GM12878 (cell line): ENCODE measurements at regions not wholly inside any gene's neighbourhood (a gene's known extent, or its start where the extent isn't known, plus 50 kb on each side); places are given as distances from the start of the nearest gene placed in this dataset.

Experiments
- ASH2L ChIP-seq: fragments of 300-600, 200-600 bp; sonication (generic); IDR thresholded peaks from 2 replicates; pipeline ENCODE4 v1.6.1; 2017; ENCODE audit warnings: low read depth, mild to moderate bottlenecking, borderline replicate concordance
- CBX5 ChIP-seq: sonication (generic); IDR thresholded peaks from 2 replicates; pipeline ENCODE4 v1.6.1; 2016; ENCODE audit warnings: low read depth, moderate library complexity, mild to moderate bottlenecking, inconsistent platforms
- HDAC6 ChIP-seq: fragments of 200-600 bp; sonication (generic); IDR thresholded peaks from one replicate; pipeline ENCODE4 v1.8.0; 2017; ENCODE audit warnings: antibody characterized with exemption; ENCODE audit not compliant: unreplicated experiment
- IKZF2 ChIP-seq, 2 experiments: fragments of 450-650 bp; IDR thresholded peaks; 2 replicates each; pipeline ENCODE4 v1.6.1; 2017; ENCODE audit warnings: mild to moderate bottlenecking in 2 of 2, moderate library complexity in 2 of 2
- IRF5 ChIP-seq: fragments of 450-650 bp; IDR thresholded peaks from 2 replicates; pipeline ENCODE4 v1.6.1; 2017; ENCODE audit warnings: borderline replicate concordance
- MEF2B ChIP-seq: fragments of 450-650 bp; IDR thresholded peaks from 2 replicates; pipeline ENCODE4 v1.6.1; 2018; ENCODE audit warnings: mild to moderate bottlenecking, moderate library complexity; ENCODE audit not compliant: partially characterized antibody, poor library complexity, severe bottlenecking
- RELB ChIP-seq: fragments of 450-650 bp; IDR thresholded peaks from 2 replicates; pipeline ENCODE4 v1.6.1; 2017; ENCODE audit warnings: low read depth, mild to moderate bottlenecking, moderate library complexity
- SMARCA5 ChIP-seq: fragments of 450-650 bp; IDR thresholded peaks from 2 replicates; pipeline ENCODE4 v1.6.1; 2017; ENCODE audit warnings: mild to moderate bottlenecking
- TF ChIP-seq, protein P1 (sequence below): fragments of 450-650 bp; IDR thresholded peaks from 2 replicates; pipeline ENCODE4 v1.6.1; 2017; ENCODE audit warnings: mild to moderate bottlenecking, low read depth, inconsistent platforms; ENCODE audit not compliant: poor library complexity, severe bottlenecking
- TF ChIP-seq, protein P2 (sequence below): IDR thresholded peaks from 2 replicates; pipeline ENCODE4 v1.6.1; 2011; ENCODE audit warnings: borderline replicate concordance, low read depth, mild to moderate bottlenecking, moderate library complexity, mixed read lengths, low read length; ENCODE audit not compliant: insufficient read depth; ENCODE audit errors: extremely low read length

DNA sequence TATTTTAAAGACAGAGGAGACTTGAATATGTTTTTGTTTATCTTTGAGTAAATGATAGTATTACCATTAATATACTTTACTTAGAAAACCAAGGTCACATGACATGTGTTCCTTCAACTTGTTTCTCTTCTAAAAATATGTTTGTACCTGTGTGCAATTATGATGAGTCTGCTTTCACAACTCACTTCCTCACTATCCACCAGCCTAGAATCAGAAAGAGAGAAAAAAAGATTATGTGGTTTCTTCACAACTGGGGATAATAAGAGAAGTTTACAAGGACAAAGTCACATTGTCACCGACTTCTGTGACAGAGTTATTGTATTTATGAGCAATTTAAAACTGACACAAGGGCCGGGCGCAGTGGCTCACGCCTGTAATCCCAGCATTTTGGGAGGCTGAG is 1112.1 kb downstream of the RPA4 start (continued):
- TF ChIP-seq RELB (no peak), IKZF2 (IDR thresholded peaks at IDR 0.05) (no peak), CBX5 (no peak), ASH2L (no peak), SMARCA5 (no peak), IRF5 (no peak), MEF2B (no peak), HDAC6 (no peak)
- TF ChIP-seq, protein P1, sequence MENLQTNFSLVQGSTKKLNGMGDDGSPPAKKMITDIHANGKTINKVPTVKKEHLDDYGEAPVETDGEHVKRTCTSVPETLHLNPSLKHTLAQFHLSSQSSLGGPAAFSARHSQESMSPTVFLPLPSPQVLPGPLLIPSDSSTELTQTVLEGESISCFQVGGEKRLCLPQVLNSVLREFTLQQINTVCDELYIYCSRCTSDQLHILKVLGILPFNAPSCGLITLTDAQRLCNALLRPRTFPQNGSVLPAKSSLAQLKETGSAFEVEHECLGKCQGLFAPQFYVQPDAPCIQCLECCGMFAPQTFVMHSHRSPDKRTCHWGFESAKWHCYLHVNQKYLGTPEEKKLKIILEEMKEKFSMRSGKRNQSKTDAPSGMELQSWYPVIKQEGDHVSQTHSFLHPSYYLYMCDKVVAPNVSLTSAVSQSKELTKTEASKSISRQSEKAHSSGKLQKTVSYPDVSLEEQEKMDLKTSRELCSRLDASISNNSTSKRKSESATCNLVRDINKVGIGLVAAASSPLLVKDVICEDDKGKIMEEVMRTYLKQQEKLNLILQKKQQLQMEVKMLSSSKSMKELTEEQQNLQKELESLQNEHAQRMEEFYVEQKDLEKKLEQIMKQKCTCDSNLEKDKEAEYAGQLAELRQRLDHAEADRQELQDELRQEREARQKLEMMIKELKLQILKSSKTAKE, result no peak
- TF ChIP-seq, protein P2, sequence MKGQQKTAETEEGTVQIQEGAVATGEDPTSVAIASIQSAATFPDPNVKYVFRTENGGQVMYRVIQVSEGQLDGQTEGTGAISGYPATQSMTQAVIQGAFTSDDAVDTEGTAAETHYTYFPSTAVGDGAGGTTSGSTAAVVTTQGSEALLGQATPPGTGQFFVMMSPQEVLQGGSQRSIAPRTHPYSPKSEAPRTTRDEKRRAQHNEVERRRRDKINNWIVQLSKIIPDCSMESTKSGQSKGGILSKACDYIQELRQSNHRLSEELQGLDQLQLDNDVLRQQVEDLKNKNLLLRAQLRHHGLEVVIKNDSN, result no peak
